Vagina (tissue), 2 donors: ENCODE measurements at regions not wholly inside any gene's neighbourhood (a gene's known extent, or its start where the extent isn't known, plus 50 kb on each side); places are given as distances from the start of the nearest gene placed in this dataset.

Experiments used
- POLR2A ChIP-seq, 2 donors: fragments of 450-650 bp; IDR thresholded peaks; one replicate each; pipeline ENCODE4 v1.6.1; 2017; ENCODE audit warnings: antibody characterized with exemption in 2 of 2, mild to moderate bottlenecking in 2 of 2, moderate library complexity in 2 of 2
- POLR2AphosphoS5 ChIP-seq, 2 donors: sonication (generic); formaldehyde crosslinking; IDR thresholded peaks; one replicate each; pipeline ENCODE4 v1.9.0; 2017; ENCODE audit warnings: antibody characterized with exemption in 2 of 2, mild to moderate bottlenecking in 2 of 2, low read depth in 1 of 2; ENCODE audit not compliant: insufficient read depth in 1 of 2
- TF ChIP-seq, protein P1 (sequence below), 3 experiments: fragments of 450-650 bp in 2 of 3; fragments of 200-600 bp in 1 of 3; sonication (generic) in 1 of 3; IDR thresholded peaks; one replicate each; pipeline ENCODE4 v1.5.1; 2017 to 2019; ENCODE audit warnings: antibody characterized with exemption in 3 of 3, mild to moderate bottlenecking in 2 of 3, moderate library complexity in 2 of 3

- TF ChIP-seq, protein P1, sequence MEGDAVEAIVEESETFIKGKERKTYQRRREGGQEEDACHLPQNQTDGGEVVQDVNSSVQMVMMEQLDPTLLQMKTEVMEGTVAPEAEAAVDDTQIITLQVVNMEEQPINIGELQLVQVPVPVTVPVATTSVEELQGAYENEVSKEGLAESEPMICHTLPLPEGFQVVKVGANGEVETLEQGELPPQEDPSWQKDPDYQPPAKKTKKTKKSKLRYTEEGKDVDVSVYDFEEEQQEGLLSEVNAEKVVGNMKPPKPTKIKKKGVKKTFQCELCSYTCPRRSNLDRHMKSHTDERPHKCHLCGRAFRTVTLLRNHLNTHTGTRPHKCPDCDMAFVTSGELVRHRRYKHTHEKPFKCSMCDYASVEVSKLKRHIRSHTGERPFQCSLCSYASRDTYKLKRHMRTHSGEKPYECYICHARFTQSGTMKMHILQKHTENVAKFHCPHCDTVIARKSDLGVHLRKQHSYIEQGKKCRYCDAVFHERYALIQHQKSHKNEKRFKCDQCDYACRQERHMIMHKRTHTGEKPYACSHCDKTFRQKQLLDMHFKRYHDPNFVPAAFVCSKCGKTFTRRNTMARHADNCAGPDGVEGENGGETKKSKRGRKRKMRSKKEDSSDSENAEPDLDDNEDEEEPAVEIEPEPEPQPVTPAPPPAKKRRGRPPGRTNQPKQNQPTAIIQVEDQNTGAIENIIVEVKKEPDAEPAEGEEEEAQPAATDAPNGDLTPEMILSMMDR (IDR thresholded peaks at IDR 0.05): no peak
- TF ChIP-seq POLR2A (IDR thresholded peaks at IDR 0.05): no peak
- no peak for TF ChIP-seq POLR2AphosphoS5 (IDR thresholded peaks at IDR 0.05; ENCODE audit: insufficient read depth in 1 of 2, low read depth in 1 of 2)
Observed at GRCh38 chr3:177674186-177674585, 476.9 kb upstream of the TBL1XR1 start.
